K562 (cell line): ENCODE measurements at regions not wholly inside any gene's neighbourhood (a gene's known extent, or its start where the extent isn't known, plus 50 kb on each side); places are given as distances from the start of the nearest gene placed in this dataset.

Source experiments
- BDP1 ChIP-seq: IDR thresholded peaks from 3 replicates; pipeline ENCODE4 v1.6.1; 2011; ENCODE audit not compliant: insufficient read length, insufficient read depth
- CHD7 ChIP-seq: fragments of 200-600 bp; sonication (generic); IDR thresholded peaks from one replicate; pipeline ENCODE4 v1.6.1; 2012; ENCODE audit warnings: mild to moderate bottlenecking, low read depth, low read length, inconsistent platforms
- FOXP1 ChIP-seq: sonication (generic); formaldehyde crosslinking; IDR thresholded peaks from 2 replicates; pipeline ENCODE4 v1.8.0; 2022; ENCODE audit warnings: mild to moderate bottlenecking, missing genetic modification reagents
- HIVEP1 ChIP-seq: fragments of 250-450 bp; sonication (Bioruptor Pico); IDR thresholded peaks from 2 replicates; pipeline ENCODE4 v1.4.0; 2020; ENCODE audit warnings: mild to moderate bottlenecking
- LARP7 ChIP-seq: fragments of 450-650 bp; IDR thresholded peaks from 2 replicates; pipeline ENCODE4 v1.6.1; 2016
- TRIM28 ChIP-seq: fragments of 450-650 bp; IDR thresholded peaks from 2 replicates; pipeline ENCODE4 v1.6.1; 2017
- ZNF707 ChIP-seq: fragments of 250-450 bp; sonication (Bioruptor Pico); conservative IDR thresholded peaks from 2 replicates; pipeline ENCODE4 v1.8.0; 2022; ENCODE audit warnings: inconsistent platforms, mild to moderate bottlenecking, moderate library complexity

GRCh38 chr3:101156787-101157345 lies 163.5 kb downstream of the IMPG2 start (continued):
- TF ChIP-seq CHD7 (no peak), FOXP1 (no peak), HIVEP1 (CRISPR knock-in tag) (no peak), BDP1 (no peak), LARP7 (no peak), TRIM28 (no peak), ZNF707 (no peak)
